DND-41 (cell line): ENCODE measurements at regions not wholly inside any gene's neighbourhood (a gene's known extent, or its start where the extent isn't known, plus 50 kb on each side); places are given as distances from the start of the nearest gene placed in this dataset.

ENCODE experiments used
- EZH2 ChIP-seq: IDR thresholded peaks from 3 replicates; pipeline ENCODE4 v1.6.1; 2012; ENCODE audit warnings: borderline replicate concordance, low read depth, mild to moderate bottlenecking, moderate library complexity, low read length, inconsistent platforms; ENCODE audit not compliant: severe bottlenecking
- TF ChIP-seq, protein P1 (sequence below): IDR thresholded peaks from 2 replicates; pipeline ENCODE4 v1.5.1; 2012; ENCODE audit warnings: borderline replicate concordance, low read length, moderate library complexity, mild to moderate bottlenecking; ENCODE audit not compliant: poor library complexity, severe bottlenecking; ENCODE audit errors: extremely low read depth

DNA sequence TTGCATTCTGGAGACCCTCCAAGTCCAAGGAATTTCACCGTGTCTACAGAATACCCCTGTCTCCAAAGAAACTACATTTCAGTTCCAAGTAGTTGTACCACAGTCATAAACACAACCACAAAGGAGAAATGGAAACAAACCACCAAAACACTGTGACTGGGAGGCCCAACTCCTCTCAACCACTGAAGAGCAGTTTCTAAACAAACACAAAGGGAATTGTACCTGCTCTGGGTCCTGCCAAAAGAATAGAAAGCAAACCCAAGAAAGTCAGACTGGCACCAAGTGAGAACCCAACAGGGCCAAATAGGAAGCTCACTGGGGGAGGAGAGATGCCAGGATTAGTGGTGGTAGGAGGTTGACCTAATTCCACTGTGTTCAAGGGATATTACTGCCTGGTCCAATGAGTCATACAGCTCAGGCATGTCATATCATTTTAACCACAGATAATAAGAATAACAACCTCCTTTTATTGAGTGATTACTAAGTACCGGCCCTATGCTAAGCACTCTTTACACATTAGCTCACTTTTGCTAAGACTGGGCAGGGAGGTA is 123.9 kb upstream of the PPP2R5A start:
- TF ChIP-seq EZH2, result no peak
- TF ChIP-seq, protein P1, sequence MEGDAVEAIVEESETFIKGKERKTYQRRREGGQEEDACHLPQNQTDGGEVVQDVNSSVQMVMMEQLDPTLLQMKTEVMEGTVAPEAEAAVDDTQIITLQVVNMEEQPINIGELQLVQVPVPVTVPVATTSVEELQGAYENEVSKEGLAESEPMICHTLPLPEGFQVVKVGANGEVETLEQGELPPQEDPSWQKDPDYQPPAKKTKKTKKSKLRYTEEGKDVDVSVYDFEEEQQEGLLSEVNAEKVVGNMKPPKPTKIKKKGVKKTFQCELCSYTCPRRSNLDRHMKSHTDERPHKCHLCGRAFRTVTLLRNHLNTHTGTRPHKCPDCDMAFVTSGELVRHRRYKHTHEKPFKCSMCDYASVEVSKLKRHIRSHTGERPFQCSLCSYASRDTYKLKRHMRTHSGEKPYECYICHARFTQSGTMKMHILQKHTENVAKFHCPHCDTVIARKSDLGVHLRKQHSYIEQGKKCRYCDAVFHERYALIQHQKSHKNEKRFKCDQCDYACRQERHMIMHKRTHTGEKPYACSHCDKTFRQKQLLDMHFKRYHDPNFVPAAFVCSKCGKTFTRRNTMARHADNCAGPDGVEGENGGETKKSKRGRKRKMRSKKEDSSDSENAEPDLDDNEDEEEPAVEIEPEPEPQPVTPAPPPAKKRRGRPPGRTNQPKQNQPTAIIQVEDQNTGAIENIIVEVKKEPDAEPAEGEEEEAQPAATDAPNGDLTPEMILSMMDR, result no peak
